ENCODE measurements at regions not wholly inside any gene's neighbourhood (a gene's known extent, or its start where the extent isn't known, plus 50 kb on each side); places are given as distances from the start of the nearest gene placed in this dataset.

GRCh38 chr12:87160848-87161601 lies 868.2 kb downstream of the C12orf50 start:
- 88% methylated on average over 1 of the region's 1 CpG for WGBS (ENCODE audit: insufficient coverage)
- H3K27ac ChIP-seq (ENCODE audit: low read depth in 1 of 2, low read length in 2 of 2), result no peak overlapping the region
- H3K4me1 Mint-ChIP-seq, result no peaks in the 10 kb centered on the region

DNA sequence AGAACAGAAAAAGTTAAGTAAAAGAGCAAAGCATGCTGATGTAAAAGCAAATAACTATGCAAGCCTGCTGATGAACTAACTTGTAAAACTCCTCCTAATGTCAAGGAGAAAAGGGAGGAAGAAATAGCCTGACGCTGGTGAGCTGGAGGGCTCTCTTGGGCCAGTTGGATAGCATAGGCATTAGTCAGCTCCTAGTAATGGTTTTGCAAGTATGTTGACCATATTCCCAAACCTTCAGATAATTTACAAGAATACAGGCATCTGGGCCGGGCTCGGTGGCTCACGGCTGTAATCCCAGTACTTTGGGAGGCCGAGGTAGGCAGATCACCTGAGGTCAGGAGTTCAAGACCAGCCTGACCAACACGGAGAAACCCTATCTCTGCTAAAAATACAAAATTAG lies 871.4 kb downstream of the C12orf50 start:
- Mint-ChIP-seq H3K4me1 (no peaks in the 10 kb centered on the region), H3K36me3 (no peaks in the 10 kb centered on the region), H3K27ac (no peak overlapping the region), H3K27me3 (ENCODE audit: low read depth in 3 of 3) (no peaks in the 10 kb centered on the region), H3K4me3 (no peak overlapping the region), H3K9me3 (peaks cover 0 to 6% (median 0%) of the 10 kb centered on the region in 7 donors)
- intact Hi-C loops (cut with micrococcal nuclease), result no loop called here
- H3K27me3 ChIP-seq (ENCODE audit: control insufficient read depth in 2 of 2, insufficient read depth in 2 of 2, low read length in 2 of 2), result no peaks in the 10 kb centered on the region
- H3K27ac ChIP-seq (ENCODE audit: low read depth in 1 of 2, low read length in 2 of 2), result no peak overlapping the region
- 96% methylated on average over 4 of the region's 6 CpGs for WGBS (ENCODE audit: insufficient coverage)
- no peak overlapping the region for H3K9ac ChIP-seq (ENCODE audit: insufficient read depth, low read length, poor library complexity, severe bottlenecking)
- TF ChIP-seq, protein P1, sequence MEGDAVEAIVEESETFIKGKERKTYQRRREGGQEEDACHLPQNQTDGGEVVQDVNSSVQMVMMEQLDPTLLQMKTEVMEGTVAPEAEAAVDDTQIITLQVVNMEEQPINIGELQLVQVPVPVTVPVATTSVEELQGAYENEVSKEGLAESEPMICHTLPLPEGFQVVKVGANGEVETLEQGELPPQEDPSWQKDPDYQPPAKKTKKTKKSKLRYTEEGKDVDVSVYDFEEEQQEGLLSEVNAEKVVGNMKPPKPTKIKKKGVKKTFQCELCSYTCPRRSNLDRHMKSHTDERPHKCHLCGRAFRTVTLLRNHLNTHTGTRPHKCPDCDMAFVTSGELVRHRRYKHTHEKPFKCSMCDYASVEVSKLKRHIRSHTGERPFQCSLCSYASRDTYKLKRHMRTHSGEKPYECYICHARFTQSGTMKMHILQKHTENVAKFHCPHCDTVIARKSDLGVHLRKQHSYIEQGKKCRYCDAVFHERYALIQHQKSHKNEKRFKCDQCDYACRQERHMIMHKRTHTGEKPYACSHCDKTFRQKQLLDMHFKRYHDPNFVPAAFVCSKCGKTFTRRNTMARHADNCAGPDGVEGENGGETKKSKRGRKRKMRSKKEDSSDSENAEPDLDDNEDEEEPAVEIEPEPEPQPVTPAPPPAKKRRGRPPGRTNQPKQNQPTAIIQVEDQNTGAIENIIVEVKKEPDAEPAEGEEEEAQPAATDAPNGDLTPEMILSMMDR (IDR thresholded peaks at IDR 0.05), result no peak
- no peak overlapping the region for H2AFZ ChIP-seq (ENCODE audit: insufficient read depth, low read depth, low read length, poor library complexity, severe bottlenecking)
- H4K20me1 ChIP-seq (ENCODE audit: insufficient read depth, low read length), result no peaks in the 10 kb centered on the region
- no peaks in the 10 kb centered on the region for H3K79me2 ChIP-seq (ENCODE audit: insufficient read depth, low read length)
- no peak overlapping the region for H3K4me3 ChIP-seq (replicated peaks in 1 of 3; ENCODE audit: low read depth in 2 of 3, low read length in 3 of 3)
- no peak overlapping the region for H3K4me2 ChIP-seq (replicated peaks; ENCODE audit: extremely low read depth, low read length, poor library complexity, severe bottlenecking)
- H3K9me3 ChIP-seq (replicated peaks in 1 of 2; ENCODE audit: control insufficient read depth in 1 of 2, insufficient read depth in 1 of 2, low read length in 2 of 2), result no peaks in the 10 kb centered on the region
- no peak for DNase-seq
- no peaks in the 10 kb centered on the region for H3K36me3 ChIP-seq (replicated peaks in 1 of 2; ENCODE audit: control insufficient read depth in 1 of 2, insufficient read depth in 2 of 2, low read length in 2 of 2)
- H3K4me1 ChIP-seq (ENCODE audit: control insufficient read depth in 1 of 2, insufficient read depth in 2 of 2, low read length in 2 of 2), result no peaks in the 10 kb centered on the region

More at GRCh38 chr12:87160848-87161601, 868.2 kb downstream of the C12orf50 start:
- Mint-ChIP-seq H3K4me3 (no peak overlapping the region), H3K27me3 (ENCODE audit: low read depth in 3 of 3) (no peaks in the 10 kb centered on the region), H3K27ac (no peak overlapping the region), H3K9me3 (peaks cover 4 to 13% (median 6%) of the 10 kb centered on the region in 7 donors), H3K36me3 (no peaks in the 10 kb centered on the region)
- TF ChIP-seq, protein P1 (IDR thresholded peaks at IDR 0.05), result no peak
- Histone ChIP-seq H3K4me2 (replicated peaks; ENCODE audit: extremely low read depth, low read length, poor library complexity, severe bottlenecking) (no peak overlapping the region), H3K9me3 (replicated peaks in 1 of 2; ENCODE audit: control insufficient read depth in 1 of 2, insufficient read depth in 1 of 2, low read length in 2 of 2) (peaks cover 7 to 14% of the 10 kb centered on the region in 2 donors), H4K20me1 (ENCODE audit: insufficient read depth, low read length) (no peaks in the 10 kb centered on the region), H3K9ac (ENCODE audit: insufficient read depth, low read length, poor library complexity, severe bottlenecking) (no peak overlapping the region), H3K4me3 (replicated peaks in 1 of 3; ENCODE audit: low read depth in 2 of 3, low read length in 3 of 3) (no peak overlapping the region), H3K27me3 (ENCODE audit: control insufficient read depth in 2 of 2, insufficient read depth in 2 of 2, low read length in 2 of 2) (no peaks in the 10 kb centered on the region), H3K79me2 (ENCODE audit: insufficient read depth, low read length) (no peaks in the 10 kb centered on the region), H3K36me3 (replicated peaks in 1 of 2; ENCODE audit: control insufficient read depth in 1 of 2, insufficient read depth in 2 of 2, low read length in 2 of 2) (no peaks in the 10 kb centered on the region), H2AFZ (ENCODE audit: insufficient read depth, low read depth, low read length, poor library complexity, severe bottlenecking) (no peak overlapping the region), H3K4me1 (ENCODE audit: control insufficient read depth in 1 of 2, insufficient read depth in 2 of 2, low read length in 2 of 2) (no peaks in the 10 kb centered on the region)
- no peak for DNase-seq
- intact Hi-C loops (cut with micrococcal nuclease), result no loop called here

All from CD14-positive monocyte (primary cell).